GM18868 (cell line): ENCODE measurements at regions not wholly inside any gene's neighbourhood (a gene's known extent, or its start where the extent isn't known, plus 50 kb on each side); places are given as distances from the start of the nearest gene placed in this dataset.
A peak's percentile ranks its signal among the peaks of the same experiment; 100 is the strongest.

ENCODE experiments used
- ATAC-seq: cut with Tn5 transposase; IDR thresholded peaks from one replicate; pipeline ENCODE4 v1.9.1; 2021; ENCODE audit warnings: mild to moderate bottlenecking, moderate library complexity; ENCODE audit not compliant: unreplicated experiment

DNA sequence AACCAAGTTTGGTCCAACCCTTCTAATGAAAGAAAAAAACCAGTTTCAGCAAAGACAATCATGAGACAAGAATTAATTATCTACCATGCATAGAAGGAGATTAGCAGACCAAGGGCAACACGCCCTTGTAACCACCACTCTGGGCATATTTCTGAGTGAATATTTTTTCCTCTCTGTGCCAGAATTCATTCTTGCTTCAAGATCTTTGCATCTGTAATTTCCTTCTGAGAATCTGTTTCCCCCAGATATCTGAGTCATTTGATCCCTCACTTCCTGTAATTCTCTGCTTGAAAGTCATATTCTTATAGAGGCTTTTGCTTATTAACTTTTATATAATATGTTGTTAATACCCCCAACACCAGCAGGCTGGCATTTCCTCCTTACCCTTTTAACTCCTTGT, 243.7 kb downstream of the SLC16A7 start:
- no peak for ATAC-seq

- no peak for ATAC-seq
Measured at GRCh38 chr12:59843260-59843843, 247.5 kb downstream of the SLC16A7 start.

DNA sequence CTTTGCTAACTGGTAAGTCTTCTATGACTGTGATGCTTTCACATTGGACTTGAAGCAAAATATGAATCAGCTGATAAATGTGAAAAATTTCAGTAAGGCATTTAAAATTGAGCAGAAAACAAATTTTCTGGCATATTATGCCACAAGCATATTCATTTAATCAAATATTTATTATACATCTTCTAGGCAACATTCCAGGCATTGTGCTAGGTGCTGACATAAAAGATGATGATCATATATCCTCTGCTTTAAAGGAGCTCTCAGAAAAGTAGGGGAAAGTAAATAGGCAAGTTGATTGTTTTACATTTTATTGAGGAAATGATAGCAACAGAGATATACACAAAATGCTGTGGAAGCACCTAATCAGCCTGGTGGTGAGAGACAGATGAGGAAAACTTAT, 248.9 kb downstream of the SLC16A7 start:
- no peak for ATAC-seq

DNA sequence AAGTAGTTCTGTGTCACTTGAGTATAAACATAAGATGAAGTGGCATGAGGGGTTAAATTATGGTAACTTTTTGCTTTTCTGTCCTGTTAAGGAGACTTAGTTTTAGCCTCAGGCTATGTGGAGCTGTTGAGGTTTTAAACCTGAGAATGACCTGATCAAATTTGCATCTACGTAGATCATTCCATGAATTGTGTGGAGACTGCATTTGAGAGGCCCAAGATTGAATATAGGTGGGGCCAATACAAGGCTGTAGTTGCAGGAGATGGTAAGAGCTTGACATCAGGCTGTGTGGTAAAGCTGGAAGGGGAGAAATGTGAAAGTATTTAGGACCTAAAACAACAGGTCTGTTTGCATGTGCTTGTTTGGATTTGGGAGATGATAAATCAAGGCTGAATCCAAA, 249.5 kb downstream of the SLC16A7 start:
- ATAC-seq, result no peak

- no peak for ATAC-seq
Measured at GRCh38 chr12:59847127-59847526, 251.3 kb downstream of the SLC16A7 start.

- ATAC-seq, result no peak
Measured at GRCh38 chr12:59850268-59850667, 254.4 kb downstream of the SLC16A7 start.

DNA sequence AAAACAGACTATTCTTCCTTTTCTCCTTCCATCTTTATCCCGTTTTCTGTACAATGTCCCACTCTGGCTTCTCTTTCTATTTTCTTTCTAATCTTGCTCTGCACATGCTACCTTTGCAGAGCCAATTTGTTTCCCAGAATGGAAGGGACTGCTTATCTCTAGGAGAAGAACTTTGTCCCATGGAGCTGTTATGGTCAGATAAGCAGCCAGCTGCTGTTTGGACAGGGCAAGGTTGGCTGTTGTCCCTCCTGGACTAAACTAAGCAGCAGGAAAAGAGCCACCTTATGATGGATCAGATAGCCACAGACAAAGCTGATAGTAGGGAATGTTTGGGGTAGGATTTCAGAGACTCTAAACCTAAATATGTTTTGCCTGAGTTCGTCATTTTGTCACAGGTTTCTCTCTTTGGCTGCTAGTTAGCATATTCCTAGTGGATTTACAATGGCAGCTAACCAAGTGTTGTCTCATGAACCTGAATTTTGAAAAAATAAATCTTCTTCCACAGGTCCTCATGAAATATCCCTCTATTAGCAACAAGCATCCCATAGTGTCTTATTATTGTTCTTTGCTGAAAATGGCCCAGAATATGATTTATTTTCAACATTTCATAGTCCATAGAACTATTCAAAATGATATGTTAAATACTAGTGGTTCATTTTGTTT, 262.8 kb downstream of the SLC16A7 start:
- no peak for ATAC-seq

- ATAC-seq, result no peak
Measured at GRCh38 chr12:59859171-59859510, 263.3 kb downstream of the SLC16A7 start.

DNA sequence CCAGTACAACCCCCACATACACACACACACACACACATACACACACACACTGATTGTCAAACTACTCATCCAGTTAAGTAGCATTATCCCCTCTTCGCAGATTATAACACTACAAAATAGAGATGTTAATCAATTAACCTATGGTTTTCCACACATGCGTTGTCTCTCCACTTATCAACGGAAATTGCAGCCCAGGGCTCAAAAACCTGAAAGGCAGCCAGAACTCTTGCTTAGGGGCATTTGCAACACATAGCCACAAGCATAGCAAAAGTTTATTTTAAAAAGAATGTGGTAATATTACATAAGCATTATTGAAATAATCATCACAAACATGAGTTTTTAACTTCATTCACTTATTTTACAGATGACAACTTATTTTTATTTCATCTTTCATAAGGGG, 265.8 kb downstream of the SLC16A7 start:
- no peak for ATAC-seq

GRCh38 chr12:59867055-59867454, 271.2 kb downstream of the SLC16A7 start:
- no peak for ATAC-seq

- ATAC-seq, result no peak
Measured at GRCh38 chr12:59867689-59868088, 271.9 kb downstream of the SLC16A7 start.

GRCh38 chr12:59871779-59872178, 275.9 kb downstream of the SLC16A7 start:
- ATAC-seq, result no peak

DNA sequence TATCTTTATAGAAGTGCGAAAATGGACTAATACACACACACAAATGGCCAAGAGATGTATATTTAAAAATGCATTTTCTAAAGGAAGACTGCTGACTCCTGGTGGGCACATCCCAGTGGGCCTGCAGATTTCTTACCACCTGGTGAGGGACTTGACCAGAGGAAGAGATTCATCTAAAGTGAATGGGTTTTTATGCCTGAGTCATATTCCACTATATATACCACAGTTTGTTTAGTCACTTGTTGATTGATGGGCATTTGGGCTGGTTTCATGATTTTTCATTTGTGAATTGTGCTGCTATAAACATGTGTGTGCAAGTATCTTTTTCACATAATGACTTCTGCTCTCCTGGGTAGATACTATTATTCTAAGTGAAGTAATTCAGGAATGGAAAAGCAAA, 277.3 kb downstream of the SLC16A7 start:
- no peak for ATAC-seq

- peak; percentile 47 for ATAC-seq
Measured at GRCh38 chr12:59874781-59875180, 279.0 kb downstream of the SLC16A7 start.

DNA sequence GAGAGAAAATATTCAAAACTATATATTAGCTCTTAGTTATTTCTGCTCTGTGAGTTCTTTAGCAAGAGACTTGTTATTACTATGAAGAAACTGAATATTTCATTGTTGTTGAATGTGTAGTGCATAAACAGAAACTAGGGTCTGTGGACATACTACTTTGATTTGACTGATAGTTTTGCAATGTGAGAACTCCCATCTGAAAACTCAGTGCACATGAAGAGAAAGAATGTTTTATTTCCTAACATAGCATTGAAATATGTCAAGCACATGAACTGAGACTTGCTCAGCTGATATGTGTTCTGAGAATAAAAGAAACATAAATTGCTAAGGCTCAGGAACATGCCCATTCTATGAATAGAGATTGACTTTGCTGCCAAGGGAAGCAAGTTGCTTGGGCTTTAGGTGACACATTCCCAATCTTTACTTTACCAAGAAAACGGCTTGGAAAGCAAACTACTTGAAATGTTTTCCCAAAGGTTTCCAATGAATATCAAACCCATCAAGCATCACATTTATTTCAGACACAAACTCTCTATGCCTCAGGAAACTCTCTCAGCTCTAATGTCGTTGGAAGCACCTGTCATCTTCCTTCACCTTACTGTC, 290.4 kb downstream of the SLC16A7 start:
- no peak for ATAC-seq

- no peak for ATAC-seq
Measured at GRCh38 chr12:59887178-59887577, 291.3 kb downstream of the SLC16A7 start.

- no peak for ATAC-seq
Measured at GRCh38 chr12:59890896-59891579, 295.2 kb downstream of the SLC16A7 start.

GRCh38 chr12:59895166-59895775, 299.4 kb downstream of the SLC16A7 start:
- no peak for ATAC-seq

DNA sequence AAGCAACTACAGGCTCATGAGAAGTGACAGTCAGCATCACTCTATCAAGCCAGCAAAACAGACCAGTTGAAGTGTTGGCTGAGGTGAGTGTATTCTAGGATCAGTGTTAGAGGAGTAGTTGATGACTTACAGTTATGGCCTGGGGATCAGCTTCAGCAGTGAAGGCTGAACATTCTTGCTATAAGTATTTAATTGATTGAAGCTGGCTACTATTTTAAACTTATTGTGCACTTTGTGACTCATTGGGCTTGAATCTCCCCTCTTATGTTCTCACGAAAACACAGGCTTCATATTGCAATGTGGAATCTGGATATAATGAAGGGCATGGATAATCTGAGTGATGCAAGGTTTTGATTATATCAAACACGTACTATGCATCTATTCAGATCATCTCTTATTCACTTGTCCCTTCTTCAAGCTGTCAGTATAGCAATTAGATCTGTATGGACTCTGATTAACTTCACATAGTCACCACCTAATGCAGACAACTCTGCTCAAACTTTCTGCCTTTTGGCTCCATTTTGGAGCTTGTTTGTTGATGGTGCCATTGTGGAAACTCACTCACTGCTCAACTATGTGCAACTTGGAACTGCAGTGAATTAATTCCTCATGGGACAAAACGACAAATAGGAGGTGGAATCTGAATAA, 309.2 kb downstream of the SLC16A7 start:
- no peak for ATAC-seq

DNA sequence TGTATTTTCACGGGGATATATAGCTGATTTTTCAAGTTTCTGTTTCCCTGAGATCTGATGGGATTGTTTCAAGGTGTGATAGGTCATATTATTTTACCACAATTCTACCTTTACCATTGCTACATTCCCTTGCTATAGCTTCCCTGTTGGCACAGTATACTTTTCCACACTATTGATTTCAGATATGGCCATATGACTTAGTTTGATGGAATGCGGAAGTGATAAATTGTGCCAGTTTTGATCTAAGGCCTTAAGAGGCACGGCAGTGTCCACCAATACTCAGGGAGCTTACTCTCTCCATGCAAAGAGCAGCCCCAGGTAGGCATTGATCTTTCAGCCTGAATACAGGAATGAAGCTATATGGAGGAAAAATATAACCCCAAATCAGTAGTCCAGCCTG, 315.7 kb downstream of the SLC16A7 start:
- ATAC-seq, result no peak

GRCh38 chr12:59916988-59917387, 321.2 kb downstream of the SLC16A7 start:
- no peak for ATAC-seq
